ENCODE measurements at regions not wholly inside any gene's neighbourhood (a gene's known extent, or its start where the extent isn't known, plus 50 kb on each side); places are given as distances from the start of the nearest gene placed in this dataset.

DNA sequence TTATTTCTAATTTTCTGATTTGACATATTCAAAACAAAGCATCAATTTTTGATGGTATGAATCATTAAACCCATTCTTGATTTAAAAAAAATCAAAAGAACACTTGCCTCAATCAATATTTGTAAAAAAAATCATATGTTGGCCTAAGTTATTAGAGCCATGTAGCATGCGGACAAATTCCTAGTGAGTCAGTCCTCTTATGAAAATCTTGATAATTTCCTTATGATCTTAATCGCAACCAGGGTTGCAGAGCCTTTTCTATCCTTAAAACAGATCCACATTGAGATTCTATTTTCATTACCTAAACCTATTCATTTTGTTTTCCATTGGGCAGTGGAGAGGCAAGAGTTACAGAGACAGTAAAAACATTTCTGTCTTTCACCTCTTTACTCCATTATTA lies 203.2 kb downstream of the ARL4A start:
- no peaks in the 10 kb centered on the region for H3K36me3 ChIP-seq (ENCODE audit: control insufficient read depth, insufficient read depth, low read length)
- H3K9me3 ChIP-seq (ENCODE audit: control insufficient read depth, insufficient read depth, low read length), result no peaks in the 10 kb centered on the region
- H3K4me3 ChIP-seq (ENCODE audit: low read depth, low read length), result no peak overlapping the region
- no peak overlapping the region for H3K9ac ChIP-seq (ENCODE audit: low read depth, low read length)
- no peaks in the 10 kb centered on the region for H3K4me1 ChIP-seq (ENCODE audit: control insufficient read depth, insufficient read depth, low read length)
- no peaks in the 10 kb centered on the region for H3K27me3 ChIP-seq (ENCODE audit: control insufficient read depth, insufficient read depth, low read length)

DNA sequence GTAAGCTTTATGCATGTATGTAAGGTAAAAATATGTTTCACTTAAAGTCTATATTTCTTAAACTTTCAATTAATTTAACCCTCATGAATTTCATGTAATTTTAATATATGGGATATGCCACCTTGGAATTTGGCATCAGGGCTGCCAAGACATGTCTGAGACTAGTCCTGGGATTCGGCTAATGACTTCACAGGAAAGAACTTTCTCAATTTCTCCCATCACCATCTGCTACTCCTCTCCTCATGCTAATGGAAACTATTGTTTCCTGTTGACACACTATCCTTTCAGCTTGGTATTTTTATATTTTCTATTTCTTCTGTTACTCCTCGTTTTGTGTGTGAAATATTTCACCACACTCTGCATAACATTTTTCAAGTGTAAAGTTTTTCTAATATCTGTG lies 205.9 kb downstream of the ARL4A start:
- H3K4me3 ChIP-seq (ENCODE audit: low read depth, low read length), result no peak overlapping the region
- no peaks in the 10 kb centered on the region for H3K9me3 ChIP-seq (ENCODE audit: control insufficient read depth, insufficient read depth, low read length)
- H3K27me3 ChIP-seq (ENCODE audit: control insufficient read depth, insufficient read depth, low read length), result no peaks in the 10 kb centered on the region
- H3K36me3 ChIP-seq (ENCODE audit: control insufficient read depth, insufficient read depth, low read length), result no peaks in the 10 kb centered on the region
- H3K4me1 ChIP-seq (ENCODE audit: control insufficient read depth, insufficient read depth, low read length), result peaks cover 2% of the 10 kb centered on the region
- no peak overlapping the region for H3K9ac ChIP-seq (ENCODE audit: low read depth, low read length)

DNA sequence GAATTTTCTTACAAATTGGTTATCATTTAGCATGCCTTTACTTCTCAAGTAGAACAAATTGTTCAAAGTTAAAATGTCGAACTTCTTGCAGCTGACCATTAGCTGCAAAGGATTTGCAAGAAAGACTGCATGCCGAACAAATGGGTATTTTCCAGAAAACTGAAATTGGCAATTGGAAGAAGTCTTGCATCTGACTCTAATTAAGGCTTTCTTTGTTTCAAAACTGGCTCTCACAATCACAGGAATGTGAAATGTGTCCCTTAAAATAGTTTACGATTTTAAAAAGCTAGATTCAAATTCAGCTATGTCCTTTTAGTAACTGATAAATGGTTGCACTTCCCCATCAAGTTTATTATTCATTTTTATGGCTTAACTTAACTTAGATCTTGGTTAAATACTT lies 207.9 kb downstream of the ARL4A start:
- H3K36me3 ChIP-seq (ENCODE audit: control insufficient read depth, insufficient read depth, low read length), result no peaks in the 10 kb centered on the region
- H3K9me3 ChIP-seq (ENCODE audit: control insufficient read depth, insufficient read depth, low read length), result no peaks in the 10 kb centered on the region
- H3K4me3 ChIP-seq (ENCODE audit: low read depth, low read length), result no peak overlapping the region
- H3K9ac ChIP-seq (ENCODE audit: low read depth, low read length), result no peak overlapping the region
- no peaks in the 10 kb centered on the region for H3K27me3 ChIP-seq (ENCODE audit: control insufficient read depth, insufficient read depth, low read length)
- peaks cover 2% of the 10 kb centered on the region for H3K4me1 ChIP-seq (ENCODE audit: control insufficient read depth, insufficient read depth, low read length)

DNA sequence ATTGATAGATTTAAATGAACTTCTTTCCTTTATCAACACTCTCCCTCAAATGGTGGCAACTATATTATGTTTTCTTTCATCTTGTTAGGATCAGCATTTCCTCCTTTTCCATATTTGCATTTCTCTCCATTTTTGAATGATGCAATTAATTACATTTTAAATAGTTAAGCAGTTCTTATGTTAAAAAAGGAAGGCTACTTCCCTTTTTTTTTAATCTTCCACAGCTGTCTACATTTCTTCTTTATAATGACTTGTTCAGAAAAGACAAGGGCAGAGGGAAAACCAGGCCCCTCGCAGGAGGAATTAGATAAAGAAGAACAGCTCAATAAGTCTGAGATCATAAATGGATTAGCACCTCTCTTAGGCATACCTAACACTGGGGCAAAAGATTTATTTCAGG lies 208.9 kb downstream of the ARL4A start:
- Histone ChIP-seq H3K27me3 (ENCODE audit: control insufficient read depth, insufficient read depth, low read length) (no peaks in the 10 kb centered on the region), H3K9ac (ENCODE audit: low read depth, low read length) (no peak overlapping the region), H3K9me3 (ENCODE audit: control insufficient read depth, insufficient read depth, low read length) (no peaks in the 10 kb centered on the region)

DNA sequence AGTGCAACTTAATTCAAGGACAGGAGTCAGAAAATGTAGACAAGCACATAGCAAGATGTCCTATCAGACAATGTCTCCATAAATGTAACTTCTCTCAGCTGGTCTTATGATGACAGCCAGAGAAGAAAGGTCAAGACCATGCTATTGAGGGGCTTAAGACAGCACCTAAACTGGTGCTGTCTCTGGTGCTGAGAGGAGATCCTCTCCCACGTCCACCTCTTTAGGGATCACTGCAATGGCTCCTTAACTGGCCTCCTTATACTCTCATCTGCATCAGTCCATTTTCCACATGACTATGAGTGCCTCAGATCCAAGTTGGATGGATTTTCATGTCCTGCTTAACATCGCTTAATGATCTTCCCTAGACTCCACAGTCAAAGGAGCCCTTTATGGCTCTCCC lies 210.6 kb downstream of the ARL4A start:
- no peak overlapping the region for H3K9ac ChIP-seq (ENCODE audit: low read depth, low read length)
- H3K4me3 ChIP-seq (ENCODE audit: low read depth, low read length), result no peak overlapping the region
- no peaks in the 10 kb centered on the region for H3K9me3 ChIP-seq (ENCODE audit: control insufficient read depth, insufficient read depth, low read length)
- peaks cover 2% of the 10 kb centered on the region for H3K4me1 ChIP-seq (ENCODE audit: control insufficient read depth, insufficient read depth, low read length)
- no peaks in the 10 kb centered on the region for H3K36me3 ChIP-seq (ENCODE audit: control insufficient read depth, insufficient read depth, low read length)
- H3K27me3 ChIP-seq (ENCODE audit: control insufficient read depth, insufficient read depth, low read length), result no peaks in the 10 kb centered on the region

More for the DNA sequence above, 208.9 kb downstream of the ARL4A start:
- no peaks in the 10 kb centered on the region for H3K36me3 ChIP-seq (ENCODE audit: control insufficient read depth, insufficient read depth, low read length)
- no peak overlapping the region for H3K4me3 ChIP-seq (ENCODE audit: low read depth, low read length)
- H3K4me1 ChIP-seq (ENCODE audit: control insufficient read depth, insufficient read depth, low read length), result peaks cover 2% of the 10 kb centered on the region

DNA sequence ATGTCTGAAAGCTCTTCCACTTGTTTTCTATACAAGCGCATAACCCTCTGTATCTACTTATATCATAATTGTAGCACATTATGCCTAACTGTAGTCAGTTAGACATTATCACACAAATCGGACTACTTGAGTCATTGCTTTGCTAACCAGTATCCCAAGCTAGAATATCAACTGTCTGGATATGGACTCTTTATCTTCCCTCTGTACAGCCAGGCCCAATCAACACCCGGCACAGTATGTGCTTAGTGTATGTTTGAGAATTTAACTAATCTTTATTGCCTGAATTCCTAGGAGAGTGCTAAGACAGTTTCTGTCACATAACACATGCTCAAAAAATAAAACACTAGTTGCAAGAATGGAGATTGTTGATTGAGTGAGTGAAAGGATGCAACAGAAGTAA lies 211.2 kb downstream of the ARL4A start:
- Histone ChIP-seq H3K4me3 (ENCODE audit: low read depth, low read length) (no peak overlapping the region), H3K36me3 (ENCODE audit: control insufficient read depth, insufficient read depth, low read length) (no peaks in the 10 kb centered on the region), H3K9ac (ENCODE audit: low read depth, low read length) (no peak overlapping the region), H3K4me1 (ENCODE audit: control insufficient read depth, insufficient read depth, low read length) (peaks cover 2% of the 10 kb centered on the region), H3K27me3 (ENCODE audit: control insufficient read depth, insufficient read depth, low read length) (no peaks in the 10 kb centered on the region), H3K9me3 (ENCODE audit: control insufficient read depth, insufficient read depth, low read length) (no peaks in the 10 kb centered on the region)

DNA sequence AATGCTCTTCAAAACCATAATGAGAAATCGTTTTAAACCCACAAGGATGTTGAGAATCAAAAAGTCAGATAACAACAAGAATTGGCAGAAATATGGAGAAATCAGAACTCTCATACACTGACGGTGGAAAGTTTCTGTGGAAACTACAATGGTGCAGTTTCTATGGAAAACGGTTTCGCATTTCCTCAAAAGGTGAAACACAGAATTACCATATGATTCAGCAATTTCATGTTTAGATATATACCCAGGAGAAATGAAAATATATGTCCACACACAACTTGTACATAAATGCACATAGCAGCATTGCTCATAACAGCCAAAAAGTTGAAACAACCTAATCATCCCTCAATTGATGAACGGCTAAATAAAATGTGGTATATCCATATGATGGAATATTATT lies 218.2 kb downstream of the ARL4A start:
- Histone ChIP-seq H3K4me3 (ENCODE audit: low read depth, low read length) (no peak overlapping the region), H3K4me1 (ENCODE audit: control insufficient read depth, insufficient read depth, low read length) (no peaks in the 10 kb centered on the region), H3K9ac (ENCODE audit: low read depth, low read length) (no peak overlapping the region), H3K36me3 (ENCODE audit: control insufficient read depth, insufficient read depth, low read length) (no peaks in the 10 kb centered on the region), H3K27me3 (ENCODE audit: control insufficient read depth, insufficient read depth, low read length) (no peaks in the 10 kb centered on the region), H3K9me3 (ENCODE audit: control insufficient read depth, insufficient read depth, low read length) (no peaks in the 10 kb centered on the region)

DNA sequence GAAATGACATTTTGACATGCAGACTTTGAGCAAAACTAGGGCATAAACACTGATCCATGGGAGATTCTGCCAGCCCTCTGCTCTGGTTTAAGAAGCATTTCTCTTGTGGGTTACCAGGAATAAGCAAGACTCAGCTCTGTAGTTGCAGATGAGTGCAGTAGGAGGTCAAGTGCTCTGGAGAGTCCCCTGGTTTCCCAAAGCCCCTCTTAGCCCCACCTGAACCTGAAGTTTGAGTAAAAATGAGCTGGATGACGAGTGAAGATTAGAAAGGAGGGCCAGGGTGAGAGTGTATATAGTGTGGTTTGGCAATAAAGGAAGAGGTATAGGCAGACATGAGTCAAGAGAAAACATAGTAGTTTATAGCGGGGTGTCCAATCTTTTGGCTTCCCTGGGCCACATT lies 220.3 kb downstream of the ARL4A start:
- Histone ChIP-seq H3K4me1 (ENCODE audit: control insufficient read depth, insufficient read depth, low read length) (no peaks in the 10 kb centered on the region), H3K9ac (ENCODE audit: low read depth, low read length) (no peak overlapping the region), H3K36me3 (ENCODE audit: control insufficient read depth, insufficient read depth, low read length) (no peaks in the 10 kb centered on the region), H3K27me3 (ENCODE audit: control insufficient read depth, insufficient read depth, low read length) (no peaks in the 10 kb centered on the region), H3K9me3 (ENCODE audit: control insufficient read depth, insufficient read depth, low read length) (no peaks in the 10 kb centered on the region), H3K4me3 (ENCODE audit: low read depth, low read length) (no peak overlapping the region)

DNA sequence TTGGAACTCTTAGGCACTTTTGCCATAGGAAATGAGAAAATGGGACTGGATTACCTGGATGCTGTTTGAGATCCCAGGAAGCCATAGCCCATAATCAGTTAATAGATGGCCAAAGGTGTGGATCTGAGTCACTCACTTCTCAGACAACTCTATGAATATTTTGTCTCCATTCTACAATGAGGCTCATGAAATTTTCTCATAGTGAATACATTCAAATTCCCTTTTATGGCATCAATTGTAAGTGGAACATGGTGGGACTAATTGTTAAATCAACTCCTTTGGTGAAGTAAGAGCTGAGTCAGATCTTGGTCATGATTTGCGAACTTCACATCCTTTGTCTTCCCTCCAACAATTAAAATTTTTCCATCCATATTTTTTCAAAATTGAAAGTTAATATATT lies 222.1 kb downstream of the ARL4A start:
- Histone ChIP-seq H3K9me3 (ENCODE audit: control insufficient read depth, insufficient read depth, low read length) (no peaks in the 10 kb centered on the region), H3K4me1 (ENCODE audit: control insufficient read depth, insufficient read depth, low read length) (no peaks in the 10 kb centered on the region), H3K27me3 (ENCODE audit: control insufficient read depth, insufficient read depth, low read length) (no peaks in the 10 kb centered on the region), H3K36me3 (ENCODE audit: control insufficient read depth, insufficient read depth, low read length) (no peaks in the 10 kb centered on the region), H3K4me3 (ENCODE audit: low read depth, low read length) (no peak overlapping the region), H3K9ac (ENCODE audit: low read depth, low read length) (no peak overlapping the region)

DNA sequence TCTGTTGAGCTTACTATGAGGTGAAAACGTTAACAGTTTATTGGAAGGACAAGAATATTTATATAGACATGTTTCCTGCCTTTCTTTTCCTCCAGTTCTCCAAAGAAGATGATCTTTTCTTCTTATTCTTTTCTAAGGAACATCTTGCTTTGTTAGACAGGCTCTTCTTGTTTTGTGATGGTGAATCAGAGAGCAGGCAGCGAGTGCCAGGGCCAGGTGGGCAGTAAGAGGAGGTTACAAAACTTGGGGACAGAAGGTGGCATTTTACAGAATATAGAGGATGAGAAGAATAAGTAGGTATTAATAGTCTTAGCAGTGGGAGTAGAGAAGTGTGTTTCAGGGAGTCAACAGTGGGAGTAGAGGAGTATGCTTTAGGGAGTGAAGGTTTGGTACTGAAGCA lies 223.6 kb downstream of the ARL4A start:
- H3K9ac ChIP-seq (ENCODE audit: low read depth, low read length), result no peak overlapping the region
- H3K9me3 ChIP-seq (ENCODE audit: control insufficient read depth, insufficient read depth, low read length), result no peaks in the 10 kb centered on the region
- H3K4me3 ChIP-seq (ENCODE audit: low read depth, low read length), result no peak overlapping the region
- no peaks in the 10 kb centered on the region for H3K27me3 ChIP-seq (ENCODE audit: control insufficient read depth, insufficient read depth, low read length)
- no peaks in the 10 kb centered on the region for H3K36me3 ChIP-seq (ENCODE audit: control insufficient read depth, insufficient read depth, low read length)
- no peaks in the 10 kb centered on the region for H3K4me1 ChIP-seq (ENCODE audit: control insufficient read depth, insufficient read depth, low read length)

DNA sequence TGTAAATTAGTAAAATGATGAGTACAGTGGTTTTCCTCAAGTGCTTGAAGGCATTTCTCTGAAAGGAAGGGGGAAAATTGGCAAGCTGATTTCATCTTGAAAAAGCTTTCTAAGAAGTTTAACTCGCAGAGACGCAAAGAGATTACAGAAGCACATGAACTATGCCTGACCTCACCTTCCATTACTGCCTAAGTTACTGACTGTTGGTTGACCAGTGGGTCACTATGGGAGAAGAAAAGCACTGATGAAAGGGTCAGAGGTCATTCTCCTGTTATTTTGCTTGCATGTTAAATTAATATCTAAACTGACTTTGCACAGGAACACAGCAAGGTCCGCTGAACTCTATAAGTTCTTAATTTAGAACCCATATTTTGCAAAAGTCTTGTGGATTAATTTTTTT lies 225.6 kb downstream of the ARL4A start:
- no peaks in the 10 kb centered on the region for H3K4me1 ChIP-seq (ENCODE audit: control insufficient read depth, insufficient read depth, low read length)
- H3K27me3 ChIP-seq (ENCODE audit: control insufficient read depth, insufficient read depth, low read length), result no peaks in the 10 kb centered on the region
- H3K9ac ChIP-seq (ENCODE audit: low read depth, low read length), result no peak overlapping the region
- no peaks in the 10 kb centered on the region for H3K9me3 ChIP-seq (ENCODE audit: control insufficient read depth, insufficient read depth, low read length)
- H3K36me3 ChIP-seq (ENCODE audit: control insufficient read depth, insufficient read depth, low read length), result no peaks in the 10 kb centered on the region
- no peak overlapping the region for H3K4me3 ChIP-seq (ENCODE audit: low read depth, low read length)

DNA sequence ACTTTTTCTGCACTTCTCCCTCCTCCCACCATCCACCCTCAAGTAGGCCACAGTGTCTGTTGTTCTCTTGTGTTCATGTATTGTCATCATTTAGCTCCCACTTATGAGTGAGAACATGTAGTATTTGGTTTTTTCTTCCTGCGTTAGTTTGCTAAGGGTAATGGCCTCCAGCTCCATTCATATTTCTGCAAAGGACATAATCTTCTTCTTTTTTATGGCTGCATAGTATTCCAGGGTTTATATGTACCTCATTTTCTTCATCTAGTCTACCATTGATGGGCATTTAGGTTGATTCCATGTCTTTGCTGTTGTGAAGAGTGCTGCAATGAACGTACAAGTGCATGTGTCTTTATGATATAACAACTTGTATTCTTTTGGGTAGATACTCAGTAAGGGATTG lies 230.4 kb downstream of the ARL4A start:
- Histone ChIP-seq H3K36me3 (ENCODE audit: control insufficient read depth, insufficient read depth, low read length) (no peaks in the 10 kb centered on the region), H3K9me3 (ENCODE audit: control insufficient read depth, insufficient read depth, low read length) (no peaks in the 10 kb centered on the region), H3K4me3 (ENCODE audit: low read depth, low read length) (no peak overlapping the region), H3K4me1 (ENCODE audit: control insufficient read depth, insufficient read depth, low read length) (no peaks in the 10 kb centered on the region), H3K27me3 (ENCODE audit: control insufficient read depth, insufficient read depth, low read length) (no peaks in the 10 kb centered on the region), H3K9ac (ENCODE audit: low read depth, low read length) (no peak overlapping the region)

All from iPS-15b (cell line).